ENCODE measurements at regions not wholly inside any gene's neighbourhood (a gene's known extent, or its start where the extent isn't known, plus 50 kb on each side); places are given as distances from the start of the nearest gene placed in this dataset.

GRCh38 chr2:48238381-48238780 lies 76.1 kb upstream of the FOXN2 start (continued):
- no peak for TF ChIP-seq ZNF114 (CRISPR knock-in tag; IDR thresholded peaks at IDR 0.05)
- TF ChIP-seq ZNF331 (CRISPR knock-in tag; IDR thresholded peaks at IDR 0.05; ENCODE audit: low read depth): no peak

- Histone ChIP-seq H3F3A (replicated peaks; ENCODE audit: low read depth) (no peaks in the 10 kb centered on the region), H2AFZ (peak overlapping the region; percentile 29; the same call in 1 of the 2 replicates), H3K36me3 (ENCODE audit: insufficient read depth) (no peaks in the 10 kb centered on the region; the same call in 1 of the 2 replicates), H3K9me2 (ENCODE audit: insufficient read depth) (no peaks in the 10 kb centered on the region), H3K79me2 (replicated peaks; ENCODE audit: insufficient read depth) (no peaks in the 10 kb centered on the region), H3K4me2 (no peak overlapping the region), H4K20me1 (replicated peaks; ENCODE audit: insufficient read depth) (no peaks in the 10 kb centered on the region), H3K4me1 (ENCODE audit: insufficient read depth) (no peaks in the 10 kb centered on the region), H3K27ac (ENCODE audit: low read depth) (no peak overlapping the region), H3K27me3 (ENCODE audit: insufficient read depth) (no peaks in the 10 kb centered on the region), H3K4me3 (no peak overlapping the region)
- Mint-ChIP-seq H3K9me3 (no peaks in the 10 kb centered on the region), H3K4me3 (no peak overlapping the region), H3K27me3 (ENCODE audit: insufficient read depth, low read depth, poor library complexity) (no peaks in the 10 kb centered on the region), H3K27ac (no peak overlapping the region), H3K36me3 (ENCODE audit: low read depth) (no peaks in the 10 kb centered on the region), H3K4me1 (peaks cover 4% of the 10 kb centered on the region; the same call in 2 of the 3 replicates)
- no peak for ATAC-seq
- no peak for DNase-seq (ENCODE audit: low spot score)
- no peak for TF ChIP-seq JUNB (IDR thresholded peaks at IDR 0.05; ENCODE audit: unreplicated experiment)
- no peak for TF ChIP-seq NANOG (IDR thresholded peaks at IDR 0.05; ENCODE audit: borderline replicate concordance)
- TF ChIP-seq CTCF (conservative IDR thresholded peaks at IDR 0.05; ENCODE audit: low read depth in 2 of 2): no peak
- no peak for TF ChIP-seq ETS1 (IDR thresholded peaks at IDR 0.05)
- TF ChIP-seq ZNF114 (CRISPR knock-in tag; IDR thresholded peaks at IDR 0.05): no peak
- no peak for TF ChIP-seq ZNF331 (CRISPR knock-in tag; IDR thresholded peaks at IDR 0.05; ENCODE audit: low read depth)
- TF ChIP-seq POLR2AphosphoS5 (IDR thresholded peaks at IDR 0.05; ENCODE audit: low read depth): no peak
- no peak for TF ChIP-seq REST (IDR thresholded peaks at IDR 0.05; ENCODE audit: unreplicated experiment)
- no peak for TF ChIP-seq EZH2phosphoT487 (IDR thresholded peaks at IDR 0.05; ENCODE audit: unreplicated experiment)
- no peak for TF ChIP-seq CREB1 (CRISPR knock-in tag; IDR thresholded peaks at IDR 0.05; ENCODE audit: low read depth)
- no peak for TF ChIP-seq EZH2 (IDR thresholded peaks at IDR 0.05; ENCODE audit: low read depth, unreplicated experiment)
- TF ChIP-seq STAT1 (IDR thresholded peaks at IDR 0.05; ENCODE audit: unreplicated experiment): no peak
- no peak for TF ChIP-seq ZNF462 (CRISPR knock-in tag; IDR thresholded peaks at IDR 0.05)
Measured at GRCh38 chr2:48240912-48241311, 73.6 kb upstream of the FOXN2 start.

Measured in GM23338 (cell line).